Activated T-cell treated with anti-CD3 and anti-CD28 coated beads, Interleukin-2, amount 50 U/mL, for 1 hour (primary cell): ENCODE measurements at regions not wholly inside any gene's neighbourhood (a gene's known extent, or its start where the extent isn't known, plus 50 kb on each side); places are given as distances from the start of the nearest gene placed in this dataset.
"Not testable (repeated sequence)": the region's sequence is repeated elsewhere in the genome, so short reads cannot be mapped to it uniquely, and the experiment has no call there.

Source experiments
- DNase-seq: peaks from one replicate; pipeline ENCODE4 v3.0.0-alpha.2; 2020

- no peak for DNase-seq
Measured at GRCh38 chr11:115627666-115628460, 123.6 kb upstream of the CADM1 start.

- DNase-seq = no peak
Measured at GRCh38 chr11:115627071-115627470, 122.9 kb upstream of the CADM1 start.

- DNase-seq = no peak
Measured at GRCh38 chr11:115626414-115626813, 122.2 kb upstream of the CADM1 start.

GRCh38 chr11:115625502-115625901 is 121.3 kb upstream of the CADM1 start:
- DNase-seq = no peak

- DNase-seq = no peak
Measured at GRCh38 chr11:115624065-115624464, 119.8 kb upstream of the CADM1 start.

GRCh38 chr11:115623021-115623451 is 118.8 kb upstream of the CADM1 start:
- no peak for DNase-seq

- DNase-seq = no peak
Measured at GRCh38 chr11:115618428-115618827, 114.2 kb upstream of the CADM1 start.

GRCh38 chr11:115617767-115618166 is 113.6 kb upstream of the CADM1 start:
- no peak for DNase-seq

- no peak for DNase-seq
Measured at GRCh38 chr11:115616971-115617370, 112.8 kb upstream of the CADM1 start.

- no peak for DNase-seq
Measured at GRCh38 chr11:115613986-115614632, 109.9 kb upstream of the CADM1 start.

GRCh38 chr11:115613004-115613403 is 108.8 kb upstream of the CADM1 start:
- no peak for DNase-seq

- no peak for DNase-seq
Measured at GRCh38 chr11:115612046-115612730, 108.0 kb upstream of the CADM1 start.

GRCh38 chr11:115611343-115611742 is 107.1 kb upstream of the CADM1 start:
- DNase-seq = no peak

- DNase-seq = no peak
Measured at GRCh38 chr11:115610908-115611307, 106.7 kb upstream of the CADM1 start.

- not testable (repeated sequence) for DNase-seq
Measured at GRCh38 chr11:115610234-115610633, 106.0 kb upstream of the CADM1 start.

- DNase-seq = no peak
Measured at GRCh38 chr11:115608976-115609375, 104.8 kb upstream of the CADM1 start.

- no peak for DNase-seq
Measured at GRCh38 chr11:115607621-115608221, 103.5 kb upstream of the CADM1 start.

- DNase-seq = no peak
Measured at GRCh38 chr11:115606498-115607220, 102.4 kb upstream of the CADM1 start.

- no peak for DNase-seq
Measured at GRCh38 chr11:115605871-115606497, 101.8 kb upstream of the CADM1 start.

- DNase-seq = not testable (repeated sequence)
Measured at GRCh38 chr11:115605397-115605796, 101.2 kb upstream of the CADM1 start.

- no peak for DNase-seq
Measured at GRCh38 chr11:115599125-115599524, 94.9 kb upstream of the CADM1 start.

GRCh38 chr11:115598257-115598901 is 94.2 kb upstream of the CADM1 start:
- no peak for DNase-seq
